Ovary (tissue), 3 donors: ENCODE measurements at regions not wholly inside any gene's neighbourhood (a gene's known extent, or its start where the extent isn't known, plus 50 kb on each side); places are given as distances from the start of the nearest gene placed in this dataset.

Experiments
- CTCF ChIP-seq, 3 donors: fragments of 450-650 bp in 2 of 3; fragments of 200-600 bp in 1 of 3; IDR thresholded peaks; one replicate each; pipeline versions ENCODE4 v1.5.1 to v1.8.0; 2016 to 2022; ENCODE audit warnings: antibody characterized with exemption in 3 of 3, mild to moderate bottlenecking in 1 of 3
- EP300 ChIP-seq: sonication (generic); formaldehyde crosslinking; IDR thresholded peaks from one replicate; pipeline ENCODE4 v1.6.1; 2017; ENCODE audit warnings: antibody characterized with exemption
- POLR2A ChIP-seq: fragments of 450-650 bp; IDR thresholded peaks from one replicate; pipeline ENCODE4 v1.6.1; 2017; ENCODE audit warnings: antibody characterized with exemption, mild to moderate bottlenecking, moderate library complexity
- donor health status: DM: no; HTN: no; CAD: no.

DNA sequence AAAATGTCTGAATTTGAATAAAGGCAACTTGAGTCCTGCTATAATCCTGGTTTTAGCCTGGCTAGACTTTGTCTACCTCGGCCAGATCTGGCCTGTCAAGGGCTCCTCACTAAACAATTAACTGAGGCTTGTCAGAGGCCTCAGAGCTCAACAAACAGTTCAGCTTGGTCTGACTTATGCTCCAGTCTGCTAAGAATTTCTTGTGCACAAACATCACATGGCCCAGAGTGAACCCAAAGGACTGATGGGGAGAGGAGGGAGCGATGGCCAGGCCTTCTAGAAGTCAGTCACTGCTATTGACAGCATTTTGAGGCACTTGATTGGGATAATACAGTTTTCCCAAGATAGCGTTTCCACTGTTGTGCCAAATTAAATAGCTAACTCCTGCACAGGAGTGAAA is 555.1 kb upstream of the ID2 start:
- TF ChIP-seq POLR2A (no peak), CTCF (IDR thresholded peaks at IDR 0.05) (no peak), EP300 (no peak)
